HG02623 (cell line): ENCODE measurements at regions not wholly inside any gene's neighbourhood (a gene's known extent, or its start where the extent isn't known, plus 50 kb on each side); places are given as distances from the start of the nearest gene placed in this dataset.
"Not testable (repeated sequence)": the region's sequence is repeated elsewhere in the genome, so short reads cannot be mapped to it uniquely, and the experiment has no call there.

ENCODE experiments used
- ATAC-seq: cut with Tn5 transposase; IDR thresholded peaks from one replicate; pipeline ENCODE4 v1.9.1; 2021; ENCODE audit warnings: moderate library complexity; ENCODE audit not compliant: unreplicated experiment

DNA sequence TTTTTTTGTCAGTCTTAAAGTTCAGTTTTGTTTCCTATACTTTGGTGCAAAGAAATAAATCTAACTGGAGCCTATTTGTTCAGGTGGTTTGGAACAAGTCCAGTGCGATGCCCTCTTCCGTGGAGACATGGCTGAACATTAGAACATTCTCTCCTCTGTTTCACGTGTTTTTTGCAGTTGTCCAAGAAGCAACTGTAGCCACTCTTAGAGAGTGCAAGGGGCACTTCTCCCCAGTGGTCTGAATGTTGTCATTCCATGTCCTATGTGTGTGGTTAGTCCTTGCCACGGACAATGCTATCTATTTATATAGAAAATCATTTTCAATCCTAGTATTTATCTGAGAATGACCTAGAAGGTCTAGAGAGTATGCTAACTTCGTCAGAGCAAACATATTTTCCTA is 1232.5 kb upstream of the SEL1L start:
- ATAC-seq, result no peak

DNA sequence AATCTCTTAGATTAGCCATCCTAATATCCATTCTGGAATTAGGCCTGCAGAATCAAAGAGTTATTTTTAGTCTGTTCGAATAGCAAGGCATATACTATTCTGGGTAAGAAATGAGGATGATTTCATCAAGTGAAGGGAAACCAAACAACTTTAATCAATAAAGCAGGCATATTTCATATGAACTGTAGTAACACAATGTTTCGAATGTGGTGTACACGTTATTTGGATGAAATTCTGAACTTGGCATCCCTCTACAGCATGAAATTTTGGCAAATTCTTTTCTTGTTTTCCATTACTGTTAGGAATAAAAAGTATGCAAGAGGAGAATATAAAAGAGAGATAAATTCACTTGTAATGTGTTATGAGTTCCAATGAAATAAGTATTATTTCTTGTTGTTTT is 1233.3 kb upstream of the SEL1L start:
- ATAC-seq, result no peak

- no peak for ATAC-seq
These were observed 1243.3 kb upstream of the SEL1L start for GRCh38 chr14:82776958-82777357.

- no peak for ATAC-seq
These were observed 1244.4 kb upstream of the SEL1L start for GRCh38 chr14:82778008-82778590.

GRCh38 chr14:82778601-82779000 is 1244.9 kb upstream of the SEL1L start:
- ATAC-seq, result no peak

DNA sequence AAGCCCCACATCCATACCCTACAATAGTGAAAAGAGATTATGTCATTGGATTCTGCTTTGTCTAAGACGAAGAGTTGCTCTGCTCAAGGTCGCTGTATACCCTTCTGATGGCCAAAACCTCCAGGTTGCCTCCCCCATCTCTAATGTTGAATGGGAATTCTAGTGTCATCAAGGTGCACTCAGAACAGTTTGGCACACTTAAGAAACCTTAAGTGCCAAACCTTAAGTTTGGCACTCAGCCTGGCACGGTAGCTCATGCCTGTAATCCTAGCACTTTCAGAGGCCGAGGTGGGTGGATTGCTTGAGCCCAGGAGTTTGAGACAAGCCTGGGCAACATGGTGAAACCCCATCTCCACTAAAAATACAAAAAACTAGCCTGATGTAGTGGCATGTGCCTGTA is 1245.6 kb upstream of the SEL1L start:
- ATAC-seq, result no peak

DNA sequence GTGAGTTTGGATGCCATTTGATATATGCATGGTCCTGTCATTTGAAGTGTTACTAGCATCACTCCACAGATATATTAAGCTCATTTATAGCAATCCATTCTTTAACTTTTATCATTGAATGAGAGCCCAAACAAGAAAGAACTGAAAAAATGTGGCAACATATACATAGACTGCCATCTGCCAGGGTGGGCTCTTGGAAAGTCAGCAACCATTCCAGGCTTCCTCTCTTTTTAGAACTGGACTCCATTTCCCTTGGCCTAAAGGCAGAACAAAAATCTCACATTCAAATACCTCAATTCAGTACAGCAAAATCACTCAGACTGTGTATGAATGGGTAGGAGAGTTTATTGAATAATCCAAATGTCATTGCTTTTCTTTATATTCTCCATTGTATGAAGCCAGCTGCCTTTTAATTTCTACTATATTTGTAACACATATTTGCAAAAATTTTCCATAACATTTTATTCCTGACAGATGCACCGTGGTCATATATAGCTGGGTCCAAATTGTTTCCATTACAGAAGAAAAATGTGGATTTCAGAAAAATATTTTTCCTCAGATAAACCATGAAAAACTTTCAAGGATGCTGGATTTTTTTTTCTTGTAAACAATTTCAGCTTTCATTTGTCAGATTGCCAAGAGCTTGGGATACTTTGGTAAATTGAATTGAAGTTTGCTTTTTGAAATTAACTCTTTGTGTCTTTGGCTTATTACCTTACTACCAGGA is 1252.3 kb upstream of the SEL1L start:
- no peak for ATAC-seq

GRCh38 chr14:82786483-82786880 is 1252.8 kb upstream of the SEL1L start:
- no peak for ATAC-seq

DNA sequence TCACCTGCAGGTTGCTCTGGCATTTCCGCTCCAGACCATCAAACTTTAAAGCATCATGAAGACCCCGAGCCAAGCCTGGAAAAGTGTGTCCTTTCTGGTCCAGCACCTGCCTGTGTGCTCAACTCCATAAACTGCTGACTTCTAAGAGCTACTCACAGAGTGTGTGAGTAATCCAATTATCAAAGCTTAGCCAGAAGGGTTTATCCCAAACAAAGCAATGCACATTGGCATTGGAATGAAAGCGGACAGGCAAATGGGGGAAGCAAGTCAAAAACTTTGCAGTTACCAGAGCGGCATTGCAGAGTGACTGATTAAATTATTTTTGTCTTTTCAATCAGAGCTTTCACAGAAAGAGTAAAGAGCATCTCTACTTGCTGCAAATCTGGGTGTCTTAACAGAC is 1262.4 kb upstream of the SEL1L start:
- no peak for ATAC-seq

DNA sequence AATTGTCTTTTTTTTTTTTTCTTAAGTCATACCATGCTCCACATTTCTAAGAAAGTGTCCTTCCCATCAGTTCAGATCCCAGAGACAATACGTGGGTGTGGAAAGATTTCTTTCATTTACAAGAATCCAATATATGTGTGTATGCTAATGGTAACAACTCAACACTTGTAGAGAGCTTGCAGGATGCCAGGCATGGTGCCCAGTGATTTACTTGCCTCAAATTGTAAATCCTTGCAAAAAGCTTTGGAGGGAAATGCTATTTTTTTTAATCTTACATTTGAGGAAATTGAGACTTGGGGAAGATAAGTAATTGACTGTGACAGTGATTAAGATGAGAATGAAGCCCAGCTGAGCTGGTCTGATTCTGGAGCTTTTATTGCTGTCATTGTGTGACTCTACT is 1264.6 kb upstream of the SEL1L start:
- ATAC-seq, result no peak

- ATAC-seq, result no peak
These were observed 1272.5 kb upstream of the SEL1L start for GRCh38 chr14:82805892-82806825.

- ATAC-seq, result no peak
These were observed 1277.6 kb upstream of the SEL1L start for GRCh38 chr14:82811246-82811645.

DNA sequence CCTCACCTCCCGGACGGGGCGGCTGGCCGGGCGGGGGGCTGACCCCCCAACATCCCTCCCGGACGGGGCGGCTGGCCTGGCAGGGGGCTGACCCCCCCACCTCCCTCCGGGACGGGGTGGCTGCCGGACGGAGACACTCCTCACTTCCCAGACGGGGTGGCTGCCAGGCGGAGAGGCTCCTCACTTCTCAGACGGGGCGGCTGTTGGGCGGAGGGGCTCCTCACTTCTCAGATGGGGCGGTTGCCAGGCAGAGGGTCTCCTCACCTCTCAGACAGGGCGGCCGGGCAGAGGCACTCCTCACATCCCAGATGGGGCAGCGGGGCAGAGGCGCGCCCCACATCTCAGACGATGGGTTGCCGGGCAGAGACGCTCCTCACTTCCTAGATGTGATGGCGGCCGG is 1280.7 kb upstream of the SEL1L start:
- not testable (repeated sequence) for ATAC-seq

- no peak for ATAC-seq
These were observed 1296.9 kb upstream of the SEL1L start for GRCh38 chr14:82830596-82830995.

DNA sequence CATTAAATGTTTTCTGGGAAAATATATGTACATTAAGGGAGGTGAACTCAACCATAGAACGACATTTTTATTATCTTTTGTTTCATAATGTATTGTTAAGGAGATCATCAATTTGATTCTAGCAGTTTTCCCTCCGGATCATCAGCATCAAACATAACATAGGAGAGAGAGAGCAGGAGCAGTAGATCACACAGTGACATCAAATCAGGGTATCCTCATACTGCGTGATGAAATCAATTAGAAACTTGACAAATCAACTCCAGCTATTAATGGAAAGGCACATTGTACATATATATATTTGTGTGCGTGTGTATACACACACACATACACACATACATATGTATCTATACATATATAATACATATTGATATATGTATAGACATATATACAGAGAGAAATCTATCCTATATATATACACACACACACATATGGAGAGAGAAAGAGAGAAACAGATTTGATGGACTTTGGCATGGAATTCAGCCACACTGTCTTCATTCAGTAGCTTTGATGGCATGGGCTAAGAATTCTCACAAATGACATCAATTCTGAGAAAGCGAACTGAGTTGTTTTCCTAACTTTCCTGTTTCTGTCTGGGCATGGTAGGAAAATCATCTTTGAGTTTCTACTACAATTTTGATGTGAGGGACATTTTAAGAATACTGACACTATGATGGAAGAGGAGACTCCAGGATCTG is 1302.8 kb upstream of the SEL1L start:
- ATAC-seq, result no peak

- ATAC-seq, result no peak
These were observed 1304.0 kb upstream of the SEL1L start for GRCh38 chr14:82837611-82838140.

- ATAC-seq, result no peak
These were observed 1316.9 kb upstream of the SEL1L start for GRCh38 chr14:82850576-82850975.

- no peak for ATAC-seq
These were observed 1320.5 kb upstream of the SEL1L start for GRCh38 chr14:82854131-82854530.

DNA sequence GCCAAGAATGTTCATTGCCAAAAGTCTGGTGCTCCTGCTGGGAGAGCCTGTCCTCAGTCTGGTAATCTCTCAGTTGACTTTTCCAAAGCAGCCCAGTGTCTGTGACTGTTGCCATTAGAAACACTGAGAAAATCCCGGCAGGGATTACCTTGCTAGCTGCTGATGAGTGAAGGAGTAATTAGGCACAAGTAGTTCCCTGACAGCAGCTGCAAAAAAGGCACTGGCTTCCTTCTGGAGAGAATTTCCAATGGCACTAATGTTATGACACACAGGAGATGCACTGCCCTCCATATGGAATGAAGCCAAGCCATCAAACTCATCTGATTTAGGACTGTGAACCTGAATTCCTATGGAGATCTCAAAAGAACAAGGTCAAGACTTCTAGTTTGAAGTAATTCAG is 1321.2 kb upstream of the SEL1L start:
- ATAC-seq, result no peak

- no peak for ATAC-seq
These were observed 1322.3 kb upstream of the SEL1L start for GRCh38 chr14:82855912-82856391.

DNA sequence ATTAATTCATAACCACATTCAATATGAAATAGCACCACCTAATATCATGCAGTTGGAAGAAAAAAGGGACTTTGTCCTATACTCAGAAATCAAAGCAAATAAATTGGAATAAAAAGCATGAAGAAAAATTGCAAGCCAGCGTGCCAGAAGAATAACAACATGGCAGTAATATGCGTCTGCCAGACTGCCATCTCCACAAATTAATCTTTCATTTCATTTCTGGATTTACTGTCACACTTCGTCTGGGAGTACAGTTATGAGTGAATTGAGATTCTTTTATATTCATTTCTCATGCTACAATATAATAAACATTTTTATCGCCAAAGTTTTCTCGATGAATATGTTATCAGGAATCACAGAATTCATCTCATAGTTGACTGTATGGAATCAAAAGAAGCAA is 1327.7 kb upstream of the SEL1L start:
- no peak for ATAC-seq
